Gastrocnemius medialis (tissue), 4 donors: ENCODE measurements at regions not wholly inside any gene's neighbourhood (a gene's known extent, or its start where the extent isn't known, plus 50 kb on each side); places are given as distances from the start of the nearest gene placed in this dataset.
A peak's percentile ranks its signal among the peaks of the same experiment; 100 is the strongest.

Experiments used
- CTCF ChIP-seq, 5 experiments: fragments of 450-650 bp in 3 of 5; fragments of 200-600 bp in 2 of 5; sonication (generic) in 2 of 5; IDR thresholded peaks in 4 of 5; conservative IDR thresholded peaks in 1 of 5; 1 replicate in 4 of 5; 2 replicates in 1 of 5; pipeline ENCODE4 v1.5.1; 2016 to 2019; ENCODE audit warnings: antibody characterized with exemption in 5 of 5, mild to moderate bottlenecking in 3 of 5, moderate library complexity in 3 of 5
- POLR2A ChIP-seq, 2 donors: fragments of 450-650 bp; IDR thresholded peaks; one replicate each; pipeline ENCODE4 v1.6.1; 2017; ENCODE audit warnings: antibody characterized with exemption in 2 of 2, mild to moderate bottlenecking in 2 of 2, moderate library complexity in 2 of 2

GRCh38 chr9:89919171-89919681 is 314.4 kb downstream of the GADD45G start:
- TF ChIP-seq CTCF (IDR thresholded peaks at IDR 0.05 in 4 of 5, conservative IDR thresholded peaks at IDR 0.05 in 1 of 5) (peak in 4 of 5 experiments; percentile 21 to 57 (median 48)), POLR2A (IDR thresholded peaks at IDR 0.05) (no peak)
